GM21381 (cell line): ENCODE measurements at regions not wholly inside any gene's neighbourhood (a gene's known extent, or its start where the extent isn't known, plus 50 kb on each side); places are given as distances from the start of the nearest gene placed in this dataset.

Source experiments
- ATAC-seq: cut with Tn5 transposase; IDR thresholded peaks from one replicate; pipeline ENCODE4 v1.9.1; 2021; ENCODE audit warnings: mild to moderate bottlenecking, moderate library complexity; ENCODE audit not compliant: unreplicated experiment

DNA sequence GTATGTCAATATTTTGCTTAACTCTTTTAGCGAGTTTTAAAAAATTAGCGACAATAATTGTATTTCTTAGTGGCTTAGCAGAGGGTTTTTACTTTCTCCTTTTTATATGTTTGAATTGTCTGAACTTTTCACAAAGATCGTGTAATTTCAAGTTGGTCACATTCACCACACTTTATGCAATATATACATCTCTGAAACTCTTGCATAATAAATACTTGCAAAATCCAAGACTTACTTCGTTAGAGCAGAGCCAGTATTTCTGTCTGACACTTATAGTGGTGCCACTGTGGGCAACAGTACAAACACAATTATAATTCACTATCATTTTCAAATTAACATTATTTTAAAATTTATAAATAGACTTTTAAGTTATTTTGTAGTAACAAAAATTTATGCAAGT, 62.0 kb downstream of the SUCNR1 start:
- no peak for ATAC-seq

GRCh38 chr3:151940481-151940880, 67.0 kb downstream of the SUCNR1 start:
- ATAC-seq, result no peak

DNA sequence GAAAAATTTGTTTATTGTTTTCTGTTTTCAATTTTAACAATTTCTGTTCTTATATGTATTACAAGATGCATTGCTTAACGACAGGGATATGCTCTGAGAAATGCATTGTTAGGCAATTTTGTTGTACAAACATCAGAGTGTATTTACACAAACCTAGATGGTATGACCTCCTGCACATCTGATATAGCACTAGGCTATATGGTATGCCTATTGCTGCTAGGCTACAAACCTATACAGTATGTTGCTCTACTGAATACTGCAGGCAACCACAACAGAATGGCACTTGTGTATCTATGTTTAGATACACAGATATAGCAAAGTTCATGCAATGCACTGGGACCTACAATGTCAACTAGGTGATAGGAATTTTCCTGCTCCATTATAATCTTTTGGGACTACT, 70.1 kb downstream of the SUCNR1 start:
- no peak for ATAC-seq

GRCh38 chr3:151944356-151944755, 70.9 kb downstream of the SUCNR1 start:
- ATAC-seq, result no peak

- ATAC-seq, result no peak
These were observed 73.2 kb downstream of the SUCNR1 start for GRCh38 chr3:151946606-151947005.

DNA sequence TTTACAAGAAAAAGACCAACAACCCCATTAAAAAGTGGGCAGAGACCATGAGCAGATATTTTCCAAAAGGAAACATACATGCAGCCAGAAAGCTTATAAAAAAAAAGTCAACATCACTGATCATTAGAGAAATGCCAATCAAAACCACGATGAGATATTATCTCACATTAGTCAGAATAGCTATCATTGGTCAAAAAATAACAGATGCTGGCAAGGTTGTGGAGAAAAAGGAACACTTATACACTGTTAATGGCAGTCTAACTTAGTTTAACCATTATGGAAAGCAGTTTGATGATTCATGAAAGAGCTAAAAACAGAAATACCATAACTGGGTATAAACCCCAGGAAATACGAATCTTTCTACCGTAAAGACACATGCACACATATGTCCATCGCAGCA, 76.3 kb downstream of the SUCNR1 start:
- ATAC-seq, result no peak

DNA sequence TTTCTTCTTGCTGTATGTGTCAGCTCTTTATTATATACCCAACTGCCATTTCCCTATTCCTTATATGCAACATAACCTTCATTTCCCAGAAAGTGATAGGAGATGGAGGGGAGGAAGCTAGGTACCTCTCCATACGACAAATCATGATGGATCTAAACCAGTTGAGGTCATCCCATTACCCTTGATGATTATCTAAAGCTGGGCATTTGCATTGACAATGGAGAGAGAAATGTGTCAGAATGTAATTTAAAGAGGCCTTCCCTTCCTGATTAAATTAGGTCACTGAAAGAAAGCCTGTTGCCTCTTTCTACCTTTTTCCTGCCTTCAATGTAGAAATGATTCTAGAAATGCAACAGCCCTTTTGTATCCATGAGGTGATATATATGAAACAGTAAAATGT, 81.9 kb downstream of the SUCNR1 start:
- ATAC-seq, result no peak

DNA sequence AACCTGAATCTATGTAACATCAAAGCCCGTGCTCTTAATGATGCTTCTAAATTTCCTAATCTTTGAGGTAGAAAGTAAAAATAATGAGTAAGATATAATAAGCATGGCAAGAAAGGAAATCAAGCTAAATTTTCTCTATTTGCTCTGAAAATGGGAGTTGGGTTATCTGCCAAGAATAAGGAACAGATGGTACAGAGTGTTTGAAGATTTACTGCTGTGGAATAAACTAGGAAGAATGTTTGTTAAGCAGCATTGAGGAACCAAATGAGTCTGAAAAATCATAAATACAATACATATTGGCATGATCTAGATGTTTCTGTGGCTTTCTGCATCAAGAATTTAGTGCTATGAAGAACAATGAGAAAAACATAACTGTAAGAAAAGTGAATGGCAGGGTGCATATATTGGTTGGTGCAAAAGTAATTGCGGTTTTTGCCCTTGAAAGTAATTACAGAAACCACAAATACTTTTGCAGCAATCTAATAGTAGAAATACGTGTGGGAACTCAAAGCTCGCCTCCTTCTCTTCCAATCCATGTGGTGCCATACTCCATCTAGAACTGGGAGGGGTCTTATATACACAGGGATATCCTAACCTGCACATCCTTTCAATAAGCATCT, 87.6 kb downstream of the SUCNR1 start:
- ATAC-seq, result no peak

- no peak for ATAC-seq
These were observed 88.9 kb downstream of the SUCNR1 start for GRCh38 chr3:151962352-151962751.

DNA sequence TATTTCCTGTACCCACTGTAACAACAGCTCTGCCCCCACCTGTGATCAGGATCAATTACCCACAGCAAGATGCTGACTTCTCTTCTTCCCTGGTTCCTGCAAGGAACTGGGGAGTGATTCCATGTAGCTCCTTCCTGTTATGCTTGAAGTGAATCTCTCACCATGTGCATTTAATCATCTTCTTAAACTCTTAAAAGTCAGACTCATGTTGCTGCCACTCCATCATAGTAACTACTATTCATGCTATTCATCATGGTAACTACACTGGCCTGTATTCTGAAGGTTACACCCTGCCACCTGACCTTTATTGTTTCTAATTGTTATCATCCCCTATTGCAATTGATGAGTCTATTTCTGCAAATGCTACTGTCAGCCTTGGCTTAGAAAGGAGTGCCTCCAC, 89.5 kb downstream of the SUCNR1 start:
- ATAC-seq, result no peak

DNA sequence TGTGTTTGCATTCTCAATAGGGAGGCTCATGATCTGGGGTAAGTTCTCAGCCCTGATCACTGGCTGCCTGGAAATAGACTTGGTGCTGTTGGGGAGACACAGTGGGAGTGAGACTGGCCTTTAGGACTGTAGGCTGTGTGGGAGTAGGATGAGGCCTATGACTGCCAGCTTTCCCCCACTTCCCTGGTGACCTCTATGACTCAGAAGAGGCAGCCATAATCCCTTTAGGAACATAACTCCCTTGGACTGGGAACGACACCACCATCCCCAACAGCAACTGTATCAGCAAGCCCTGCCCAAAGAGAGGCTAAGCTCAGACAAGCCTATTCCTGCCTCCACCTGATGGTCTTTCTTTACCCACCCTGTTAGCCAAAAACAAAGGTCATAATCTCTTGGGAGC, 91.3 kb downstream of the SUCNR1 start:
- ATAC-seq, result no peak

DNA sequence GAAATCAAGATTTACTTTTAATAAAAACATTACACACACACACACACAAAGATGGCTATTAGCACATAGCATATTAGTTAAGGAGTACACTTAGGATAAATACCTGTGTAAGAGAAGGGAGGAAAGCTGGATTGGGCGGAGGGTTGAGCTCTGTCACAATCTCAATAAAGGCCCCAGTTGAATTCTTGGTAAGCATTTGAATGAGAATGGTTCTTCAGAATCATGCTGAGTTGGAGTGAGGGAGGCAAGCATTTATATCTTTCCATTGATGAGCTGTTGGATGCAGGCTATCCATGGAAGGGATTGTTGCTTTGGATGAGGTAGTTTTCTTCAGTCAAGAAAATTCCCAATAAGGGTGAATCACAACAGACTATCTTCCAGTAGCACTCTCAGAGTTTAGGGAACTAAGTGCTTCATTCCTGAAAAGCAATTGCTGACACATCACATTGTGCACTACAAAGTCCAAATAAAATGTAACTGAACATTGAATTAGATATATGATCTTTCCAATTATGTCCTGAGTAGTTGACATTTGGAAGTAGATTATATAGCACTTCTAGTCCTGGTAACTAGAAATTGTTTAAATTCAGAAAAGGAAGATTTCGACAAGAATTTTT, 95.7 kb downstream of the SUCNR1 start:
- ATAC-seq, result no peak

DNA sequence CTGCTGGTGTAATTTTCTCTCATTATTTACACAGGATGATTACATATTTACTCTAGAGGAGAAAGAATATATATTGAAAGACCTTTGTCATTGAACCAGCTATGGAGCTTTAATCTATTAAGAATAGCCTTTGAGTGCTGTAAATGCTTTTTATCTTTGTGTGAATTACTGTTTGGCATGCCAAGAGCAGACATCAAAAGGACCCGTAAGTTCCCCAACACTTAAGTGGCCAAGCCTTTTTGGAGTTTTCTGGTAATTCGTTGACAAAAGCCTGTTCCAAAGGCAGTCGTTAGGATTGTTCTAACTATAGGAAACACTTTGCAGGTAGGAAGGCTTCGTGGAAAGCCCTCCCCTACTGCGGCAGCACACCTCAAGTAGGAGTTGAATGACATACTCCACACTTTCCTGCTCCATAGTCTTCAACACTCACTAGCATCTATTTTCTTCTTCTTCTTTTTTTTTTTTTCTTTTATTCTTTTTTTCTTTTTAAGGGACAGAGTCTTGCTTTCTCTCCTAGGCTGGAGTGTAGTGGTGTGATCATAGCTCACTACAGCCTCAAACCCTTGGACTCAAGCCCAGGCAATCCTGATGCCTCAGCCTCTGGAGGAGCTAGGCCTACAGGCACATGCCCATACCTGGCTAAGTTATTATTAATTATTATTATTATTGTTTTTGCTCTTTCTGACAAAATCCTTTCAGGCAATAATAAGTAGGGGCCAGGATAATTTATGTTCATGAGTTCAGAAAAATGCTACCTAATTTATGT, 98.6 kb downstream of the SUCNR1 start:
- ATAC-seq, result no peak

DNA sequence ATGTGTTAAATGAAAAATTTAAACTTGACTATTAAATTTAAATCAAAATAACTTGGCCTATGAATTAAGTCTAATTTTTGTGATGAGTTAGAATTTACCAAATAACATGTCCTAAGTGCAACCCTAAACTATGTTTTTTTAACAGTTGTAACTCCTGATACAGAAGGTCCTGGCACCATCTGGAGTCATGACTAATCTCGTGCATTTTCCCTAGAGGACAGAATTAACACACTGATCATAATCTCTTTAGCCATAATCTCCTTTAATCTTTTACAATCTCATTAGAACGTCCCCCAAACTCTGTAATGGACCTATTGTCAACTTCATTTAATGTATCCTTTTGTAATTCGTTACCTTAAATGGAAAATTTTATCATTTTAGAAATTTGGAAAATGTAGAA, 100.6 kb downstream of the SUCNR1 start:
- no peak for ATAC-seq

GRCh38 chr3:151976211-151977050, 103.0 kb downstream of the SUCNR1 start:
- no peak for ATAC-seq

DNA sequence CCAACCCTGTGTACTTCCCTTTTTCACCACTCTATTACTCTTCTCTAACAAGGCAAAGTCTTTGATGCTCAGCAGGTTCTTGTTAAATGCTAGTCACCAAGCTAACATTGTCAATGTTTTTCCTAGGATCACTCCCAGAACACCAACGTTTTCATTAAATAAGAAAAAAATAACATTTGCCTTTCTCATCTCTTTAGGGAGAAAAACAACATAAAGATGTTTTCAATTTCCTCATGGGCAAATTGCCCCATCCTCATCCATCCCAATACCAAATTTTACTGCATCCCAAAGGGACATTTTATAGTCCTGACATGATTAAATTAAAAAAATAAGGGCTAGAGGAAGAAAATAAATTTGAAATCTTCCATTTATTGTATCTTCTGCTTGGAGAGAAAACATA, 106.5 kb downstream of the SUCNR1 start:
- ATAC-seq, result no peak

DNA sequence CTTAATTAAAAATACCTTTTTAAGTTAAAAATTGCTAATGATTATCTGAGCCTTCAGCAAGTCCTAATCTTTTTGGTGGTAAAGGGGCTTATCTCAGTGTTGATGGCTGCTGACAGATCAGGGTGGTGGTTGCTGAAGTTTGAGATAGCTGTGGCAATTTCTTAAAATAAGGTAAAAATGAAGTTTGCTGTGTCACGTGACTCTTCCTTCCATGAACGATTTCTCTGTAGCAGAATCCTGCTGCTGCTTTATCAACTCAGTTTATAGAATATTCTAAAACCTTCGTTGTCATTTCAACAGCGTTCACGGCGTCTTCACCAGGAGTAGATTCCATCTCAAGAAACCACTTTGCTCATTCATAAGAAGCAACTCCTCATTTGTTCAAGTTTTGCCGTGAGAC, 110.1 kb downstream of the SUCNR1 start:
- ATAC-seq, result no peak

DNA sequence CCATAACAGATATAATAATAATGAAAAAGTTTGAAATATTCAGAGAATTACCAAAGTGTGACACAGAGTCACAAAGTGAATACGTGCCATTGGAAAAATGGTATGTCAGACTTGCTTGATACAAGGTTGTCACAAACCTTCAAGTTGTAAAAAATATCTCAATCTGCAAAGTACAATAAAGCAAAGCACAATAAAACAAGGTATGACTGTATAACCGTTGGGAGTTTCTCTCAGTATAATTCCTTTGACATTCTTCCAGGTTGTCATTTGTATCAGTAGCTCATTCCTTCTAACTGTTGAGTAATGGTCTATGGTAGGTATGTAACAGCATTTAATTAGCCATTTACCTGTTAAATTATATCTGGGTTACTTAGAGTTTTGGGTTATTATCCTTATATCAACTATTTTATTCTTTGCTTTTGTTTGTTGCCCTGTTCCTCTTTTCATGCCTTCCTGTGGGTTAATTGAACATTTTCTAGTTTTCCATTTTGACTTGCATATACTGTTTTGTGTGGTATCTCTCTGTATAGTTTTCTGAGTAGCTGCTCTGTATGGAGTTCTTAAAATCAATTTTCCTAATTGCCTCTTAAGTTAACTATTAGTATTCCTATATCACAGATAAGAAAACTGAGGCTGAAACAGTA, 112.5 kb downstream of the SUCNR1 start:
- ATAC-seq, result no peak

DNA sequence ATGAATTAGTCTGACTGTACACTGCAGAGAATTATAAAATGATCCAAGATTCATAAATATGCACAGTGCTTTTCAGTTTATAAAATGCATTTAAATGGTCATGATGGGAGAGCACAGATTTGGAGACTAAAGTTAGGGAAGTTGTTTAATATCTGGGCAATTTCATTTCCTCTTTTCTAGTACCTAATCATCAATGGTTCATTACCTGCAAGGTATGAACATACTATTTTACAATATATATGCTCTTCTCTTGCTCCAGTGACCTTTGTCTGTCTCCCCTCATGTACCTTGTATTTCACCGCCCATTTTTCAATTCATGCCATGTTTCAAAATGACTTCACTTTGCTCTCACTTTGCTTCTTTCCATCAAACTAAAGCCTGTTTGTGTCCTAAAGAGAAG, 114.5 kb downstream of the SUCNR1 start:
- no peak for ATAC-seq

GRCh38 chr3:151989621-151990020, 116.2 kb downstream of the SUCNR1 start:
- no peak for ATAC-seq
